Heart left ventricle (tissue), 16 donors: ENCODE measurements at regions not wholly inside any gene's neighbourhood (a gene's known extent, or its start where the extent isn't known, plus 50 kb on each side); places are given as distances from the start of the nearest gene placed in this dataset.

ENCODE experiments used
- ATAC-seq, 4 donors: fragments of 200-7000 bp; cut with Tn5 transposase; one replicate each; pipeline ENCODE4 v1.9.1; 2020 to 2022; ENCODE audit warnings: moderate library complexity in 4 of 4, mild to moderate bottlenecking in 3 of 4, moderate number of reproducible peaks in 1 of 4
- DNase-seq, 5 donors: peaks; one replicate each; pipeline ENCODE4 v3.0.0-alpha.2; 2020
- H3K27ac ChIP-seq, 12 donors: fragments of 200-600 bp; sonication (generic) in 4 of 12; one replicate each; pipeline versions ENCODE4 v1.5.0 to v1.8.0; 2016 to 2022; ENCODE audit warnings: mild to moderate bottlenecking in 2 of 12
- H3K27me3 ChIP-seq, 9 donors: fragments of 200-600 bp; sonication (generic) in 2 of 9; one replicate each; pipeline versions ENCODE4 v1.5.1 to v1.8.0; 2016 to 2022; ENCODE audit warnings: mild to moderate bottlenecking in 3 of 9
- H3K36me3 ChIP-seq, 9 donors: fragments of 200-600 bp; sonication (generic) in 2 of 9; one replicate each; pipeline versions ENCODE4 v1.5.0 to v1.8.0; 2018 to 2022; ENCODE audit warnings: mild to moderate bottlenecking in 2 of 9
- H3K4me1 ChIP-seq, 12 donors: fragments of 200-600 bp; sonication (generic) in 4 of 12; one replicate each; pipeline versions ENCODE4 v1.5.0 to v1.8.0; 2016 to 2022; ENCODE audit warnings: mild to moderate bottlenecking in 3 of 12
- H3K4me3 ChIP-seq, 12 donors: fragments of 200-600 bp; sonication (generic) in 4 of 12; one replicate each; pipeline versions ENCODE4 v1.5.0 to v1.8.0; 2017 to 2022; ENCODE audit warnings: mild to moderate bottlenecking in 9 of 12, moderate library complexity in 4 of 12
- H3K9me3 ChIP-seq, 12 donors: fragments of 200-600 bp; sonication (generic) in 4 of 12; one replicate each; pipeline versions ENCODE4 v1.5.0 to v1.8.0; 2016 to 2022; ENCODE audit warnings: mild to moderate bottlenecking in 1 of 12
- CTCF ChIP-seq, 12 donors: fragments of 200-600 bp; sonication (generic) in 4 of 12; IDR thresholded peaks; one replicate each; pipeline versions ENCODE4 v1.5.0 to v1.8.0; 2018 to 2022; ENCODE audit warnings: antibody characterized with exemption in 12 of 12, mild to moderate bottlenecking in 5 of 12
- POLR2A ChIP-seq, 2 donors: fragments of 450-650 bp; IDR thresholded peaks; one replicate each; pipeline ENCODE4 v1.6.1; 2017; ENCODE audit warnings: antibody characterized with exemption in 2 of 2, mild to moderate bottlenecking in 2 of 2, moderate library complexity in 2 of 2
- WGBS, 4 donors: extraction: QIAGEN DNeasy Blood & Tissue Kit in 2 of 4; methylation state at CpG; one replicate each; pipeline versions ENCODE4 v1.1.5 to v1.1.7; 2013 to 2018; 5-methylcytosine and 5-hydroxymethylcytosine counted together
- intact Hi-C, 10 donors: fragments of 100-400 bp; cut with DNase I; formaldehyde crosslinking; loops; one replicate each; pipeline versions ENCODE4 v1.11.1 to v1.14.2; 2022
- donor health status: ischemic (EF 13 %, LVEDD 7.1; RV severe dilation, severe dysfunction).
- donor health status: healthy with polysubstance abuse.
- donor health status: DM: no; HTN: yes; CAD: no.
- donor health status: DM: no; HTN: no; CAD: no.
- donor health status: ischemic (EF 25% LVEDD 6.9; RV normal size, moderate dysfunction).
- donor health status: ischemic (EF 25% LVEDD 5.7; RV mildly dilated, moderate dysfunction).
- donor health status: healthy.
- donor health status: DM: yes; HTN: yes; CAD: no.
- donor health status: ischemic (EF 35%, LVEDD 5.7; RV mildly dilated, moderate dysfunction).
- donor health status: nonischemic (EF 11% LVEDD 7.7; RV severe dilation, severe dysfunction).
- donor health status: DM: yes; HTN: yes; CAD: no.
- donor health status: PGD.
- donor health status: ischemic (EF 29% LVEDD 5.4; RV normal size, mild dysfunction).
- donor health status: nonischemic (EF 23%, LVEDD 6.1; RV moderate dilation, normal function).

DNA sequence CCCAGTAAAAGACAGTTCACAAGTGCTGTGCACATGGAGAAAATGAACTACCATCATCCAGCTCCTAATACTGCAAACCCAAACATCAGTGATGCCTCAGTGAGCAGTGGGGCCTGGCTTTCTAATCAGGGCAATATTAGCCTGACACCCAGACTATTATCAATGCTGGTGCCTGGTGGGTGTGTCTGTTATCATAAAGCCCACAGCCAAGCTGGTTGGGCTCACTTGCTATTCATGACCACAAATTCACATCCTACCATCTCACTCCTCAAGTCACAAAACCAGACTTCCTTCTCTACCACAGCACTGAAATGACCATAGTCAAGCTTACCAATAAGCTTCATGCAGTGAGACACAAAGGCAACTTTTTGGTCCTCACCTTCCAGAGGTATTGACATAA is 180.8 kb upstream of the PLN start:
- peak overlapping the region in 1 of 12 donors; percentile 25 for H3K27ac ChIP-seq
- ATAC-seq: no peak

GRCh38 chr6:118370722-118371121 is 177.4 kb upstream of the PLN start:
- Histone ChIP-seq H3K4me1 (peaks cover 0 to 19% (median 6%) of the 10 kb centered on the region in 12 donors), H3K27ac (peak overlapping the region; percentile 1 to 93 (median 86))
- peak; percentile 62 to 82 (median 74) for ATAC-seq

More for the DNA sequence above, 180.8 kb upstream of the PLN start:
- no peaks in the 10 kb centered on the region for H3K36me3 ChIP-seq
- peaks cover 0 to 16% (median 5%) of the 10 kb centered on the region in 12 donors for H3K4me1 ChIP-seq
- no peak for TF ChIP-seq POLR2A (IDR thresholded peaks at IDR 0.05)
- TF ChIP-seq CTCF (IDR thresholded peaks at IDR 0.05): no peak
- H3K4me3 ChIP-seq: no peak overlapping the region
- no peaks in the 10 kb centered on the region for H3K27me3 ChIP-seq
- intact Hi-C loops: loop anchor here in 1 of 10 donors (5.0 kb wide), 1 partner anchor 50 kb away; no protein-coding TSS in a partner anchor
- no peak for DNase-seq
- peaks cover 0 to 27% (median 2%) of the 10 kb centered on the region in 12 donors for H3K9me3 ChIP-seq

GRCh38 chr6:118371955-118372354 is 176.1 kb upstream of the PLN start:
- intact Hi-C loops: loop anchor here in 9 of 10 donors (2.0 to 10.0 kb wide), 14 partner anchors 75 to 180 kb away; partner anchors contain the start of gene PLN (in 1 of the 9)
- Histone ChIP-seq H3K9me3 (peaks cover 0 to 27% (median 2%) of the 10 kb centered on the region in 12 donors), H3K4me1 (peaks cover 0 to 20% (median 6%) of the 10 kb centered on the region in 12 donors), H3K4me3 (no peak overlapping the region), H3K27me3 (no peaks in the 10 kb centered on the region), H3K27ac (peak overlapping the region; percentile 51 to 93 (median 86)), H3K36me3 (no peaks in the 10 kb centered on the region)
- no peak for TF ChIP-seq POLR2A (IDR thresholded peaks at IDR 0.05)
- TF ChIP-seq CTCF (IDR thresholded peaks at IDR 0.05): no peak
- ATAC-seq: peak in 3 of 4 donors; percentile 17 to 38 (median 33)
- 29 to 40% (median 34%) methylated on average over 1 of the region's 1 CpG for WGBS, 4 donors
- no peak for DNase-seq

More at GRCh38 chr6:118370722-118371121, 177.4 kb upstream of the PLN start:
- peak in 4 of 5 donors; percentile 34 to 62 (median 46) for DNase-seq
- Histone ChIP-seq H3K27me3 (no peaks in the 10 kb centered on the region), H3K36me3 (no peaks in the 10 kb centered on the region), H3K9me3 (peaks cover 0 to 27% (median 2%) of the 10 kb centered on the region in 12 donors), H3K4me3 (no peak overlapping the region)
- TF ChIP-seq CTCF (IDR thresholded peaks at IDR 0.05) (no peak), POLR2A (IDR thresholded peaks at IDR 0.05) (no peak)
- WGBS, 4 donors: 41 to 55% (median 50%) methylated on average over 3 of the region's 3 CpGs
- intact Hi-C loops: loop anchor here in 8 of 10 donors (5.0 to 10.0 kb wide), 9 partner anchors 73 to 182 kb away; partner anchors contain the start of gene PLN (in 1 of the 8)

DNA sequence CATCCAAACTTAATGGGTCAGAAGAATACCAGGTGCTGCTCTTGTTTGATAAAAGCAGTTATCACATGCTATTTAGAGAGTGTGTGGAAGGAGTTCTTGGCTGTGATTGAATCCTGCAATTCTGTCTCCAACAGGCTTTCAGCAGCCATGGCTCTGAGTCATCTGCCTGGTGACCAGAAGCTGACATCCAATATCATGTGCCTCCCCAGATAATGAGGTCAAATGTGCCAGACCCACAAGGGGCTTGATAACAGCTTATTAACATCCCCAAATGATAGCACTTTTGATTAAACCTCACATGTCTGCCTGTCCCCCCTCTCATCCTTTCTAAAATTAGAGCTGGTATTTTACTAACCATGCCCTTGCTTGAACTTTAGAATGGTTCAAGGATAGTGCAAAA is 175.7 kb upstream of the PLN start:
- Histone ChIP-seq H3K27me3 (no peaks in the 10 kb centered on the region), H3K4me1 (peaks cover 0 to 22% (median 6%) of the 10 kb centered on the region in 12 donors), H3K4me3 (no peak overlapping the region), H3K27ac (peak overlapping the region; percentile 51 to 93 (median 86)), H3K9me3 (peaks cover 0 to 27% (median 2%) of the 10 kb centered on the region in 12 donors), H3K36me3 (no peaks in the 10 kb centered on the region)
- ATAC-seq (peak; percentile 89 to 95 (median 92)), DNase-seq (peak in 4 of 5 donors; percentile 68 to 85 (median 80))
- TF ChIP-seq POLR2A (IDR thresholded peaks at IDR 0.05): no peak
- no peak for TF ChIP-seq CTCF (IDR thresholded peaks at IDR 0.05)
- intact Hi-C loops: loop anchor here in 9 of 10 donors (2.0 to 10.0 kb wide), 14 partner anchors 75 to 180 kb away; partner anchors contain the start of gene PLN (in 1 of the 9)
